ENCODE measurements at regions not wholly inside any gene's neighbourhood (a gene's known extent, or its start where the extent isn't known, plus 50 kb on each side); places are given as distances from the start of the nearest gene placed in this dataset.

GRCh38 chr13:53848366-53848961 is 819.9 kb downstream of the OLFM4 start:
- TF ChIP-seq CTCF (IDR thresholded peaks at IDR 0.05) = no peak
- no peak for TF ChIP-seq POLR2A (IDR thresholded peaks at IDR 0.05)
- no peak for TF ChIP-seq POLR2AphosphoS5 (IDR thresholded peaks at IDR 0.05)
